Activated T-helper 2 cell treated with anti-CD3 and anti-CD28 coated beads, Interferon-gamma antibody, Interleukin-2, Interleukin-4, amounts not matched to agents 10 μg/mL and 5 μg/mL and 100 μg/mL, durations not matched to agents 14 hours and 24 hours and 36 hours (primary cell): ENCODE measurements at regions not wholly inside any gene's neighbourhood (a gene's known extent, or its start where the extent isn't known, plus 50 kb on each side); places are given as distances from the start of the nearest gene placed in this dataset.
"Not testable (repeated sequence)": the region's sequence is repeated elsewhere in the genome, so short reads cannot be mapped to it uniquely, and the experiment has no call there.

ENCODE experiments used
- DNase-seq: peaks from one replicate; pipeline ENCODE4 v3.0.0; 2021; ENCODE audit warnings: low spot score
- H3K27ac Mint-ChIP-seq: one replicate; pipeline ENCODE4 v1.8.0; 2021; ENCODE audit warnings: mixed read lengths
- H3K27me3 Mint-ChIP-seq: one replicate; pipeline ENCODE4 v1.8.0; 2021; ENCODE audit warnings: low read depth, mixed read lengths
- H3K36me3 Mint-ChIP-seq: one replicate; pipeline ENCODE4 v1.8.0; 2021; ENCODE audit warnings: low read depth, mixed read lengths
- H3K4me1 Mint-ChIP-seq: one replicate; pipeline ENCODE4 v1.8.0; 2021; ENCODE audit warnings: low read depth, mixed read lengths
- H3K4me3 Mint-ChIP-seq: one replicate; pipeline ENCODE4 v1.8.0; 2021; ENCODE audit warnings: low read depth, mild to moderate bottlenecking, moderate library complexity, mixed read lengths
- H3K9me3 Mint-ChIP-seq: one replicate; pipeline ENCODE4 v1.8.0; 2021; ENCODE audit warnings: mixed read lengths
- intact Hi-C: fragments of 100-400 bp; cut with micrococcal nuclease; formaldehyde crosslinking; loops from one replicate; pipeline ENCODE4 v1.15.1; 2023

DNA sequence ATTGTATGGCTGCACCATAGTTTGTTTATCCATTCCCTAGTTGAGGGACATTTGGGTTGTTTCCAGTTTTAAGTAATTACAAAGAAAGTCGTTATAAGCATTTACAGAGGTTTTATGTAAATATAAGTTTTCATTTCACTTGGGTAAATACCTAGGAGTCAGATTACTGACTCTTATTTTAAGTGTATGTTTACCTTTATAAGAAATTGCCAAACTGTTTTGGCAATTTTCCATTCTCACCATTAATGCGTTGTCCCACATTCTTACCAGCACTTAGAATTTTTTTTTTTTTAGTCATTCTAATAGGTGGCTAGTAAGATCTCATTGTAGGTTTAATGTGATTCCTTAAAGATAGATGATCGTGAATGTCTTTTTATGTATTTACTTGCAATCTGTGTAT is 121.5 kb upstream of the NR3C2 start:
- intact Hi-C loops: no loop called here
- Mint-ChIP-seq H3K4me3 (no peak overlapping the region), H3K27me3 (no peaks in the 10 kb centered on the region), H3K36me3 (no peaks in the 10 kb centered on the region), H3K4me1 (no peaks in the 10 kb centered on the region), H3K9me3 (peaks cover 6% of the 10 kb centered on the region), H3K27ac (no peak overlapping the region)
- no peak for DNase-seq

DNA sequence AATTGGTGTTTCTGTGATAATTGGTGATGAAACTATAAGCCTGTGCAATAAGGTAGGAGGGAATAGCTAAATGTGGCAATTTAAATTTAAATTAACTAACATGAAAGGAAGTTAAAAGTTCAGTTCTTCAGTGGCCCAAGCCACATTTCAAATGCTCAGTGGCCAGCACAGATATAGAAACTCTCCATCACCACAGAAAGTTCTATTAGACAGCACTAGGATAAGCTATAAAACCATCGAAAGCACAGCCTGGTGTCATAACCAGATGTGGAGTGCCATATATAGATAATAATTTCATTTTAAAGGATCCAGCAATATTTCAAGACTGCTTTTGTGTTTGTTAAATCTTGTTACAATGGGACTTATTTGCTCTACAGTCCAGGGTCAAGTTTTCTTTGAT is 119.3 kb upstream of the NR3C2 start:
- Mint-ChIP-seq H3K9me3 (no peaks in the 10 kb centered on the region), H3K27ac (no peak overlapping the region), H3K27me3 (no peaks in the 10 kb centered on the region), H3K36me3 (no peaks in the 10 kb centered on the region), H3K4me1 (no peaks in the 10 kb centered on the region), H3K4me3 (no peak overlapping the region)
- intact Hi-C loops: no loop called here
- no peak for DNase-seq

DNA sequence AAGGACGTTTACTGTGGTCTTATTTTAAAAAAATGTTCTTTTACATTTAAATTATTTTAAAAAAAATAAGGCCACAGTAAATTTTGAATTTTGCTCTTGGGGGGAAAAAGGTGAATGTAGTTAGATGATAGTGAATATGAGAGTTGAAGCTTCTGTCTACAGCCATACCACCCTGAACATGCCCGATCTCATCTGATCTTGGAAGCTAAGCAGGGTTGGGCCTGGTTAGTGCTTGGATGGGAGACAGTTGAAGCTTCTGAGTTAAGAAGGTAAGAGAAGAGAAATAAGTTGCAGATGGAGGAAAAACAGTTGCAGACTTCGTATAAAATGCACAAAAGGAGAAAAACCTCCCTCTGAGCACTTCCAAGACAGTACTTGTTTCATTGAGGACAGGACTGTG is 115.6 kb upstream of the NR3C2 start:
- Mint-ChIP-seq H3K9me3 (no peaks in the 10 kb centered on the region), H3K4me1 (no peaks in the 10 kb centered on the region), H3K27ac (no peak overlapping the region), H3K4me3 (no peak overlapping the region), H3K27me3 (no peaks in the 10 kb centered on the region), H3K36me3 (no peaks in the 10 kb centered on the region)
- DNase-seq: no peak
- intact Hi-C loops: no loop called here

DNA sequence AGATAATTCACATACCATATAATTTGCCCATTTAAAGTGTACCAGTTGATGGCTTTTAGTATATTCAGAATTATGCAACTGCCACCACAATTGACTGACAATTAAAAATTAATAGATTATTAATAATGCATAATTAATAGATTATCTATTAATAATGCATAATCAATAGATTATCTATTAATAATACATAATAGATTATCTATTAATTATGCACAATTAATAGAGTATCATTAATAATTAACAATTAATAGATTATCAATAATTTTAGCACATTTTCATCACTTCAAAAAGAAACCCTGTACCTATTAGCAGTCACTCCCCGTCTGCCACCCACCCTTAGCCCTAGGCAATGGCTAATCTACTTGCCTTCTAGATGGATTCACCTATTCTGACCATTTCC is 108.6 kb upstream of the NR3C2 start:
- no peaks in the 10 kb centered on the region for H3K27me3 Mint-ChIP-seq
- H3K36me3 Mint-ChIP-seq: no peaks in the 10 kb centered on the region
- intact Hi-C loops: no loop called here
- no peaks in the 10 kb centered on the region for H3K4me1 Mint-ChIP-seq
- H3K27ac Mint-ChIP-seq: no peak overlapping the region
- H3K4me3 Mint-ChIP-seq: no peak overlapping the region
- DNase-seq: no peak
- H3K9me3 Mint-ChIP-seq: no peaks in the 10 kb centered on the region

DNA sequence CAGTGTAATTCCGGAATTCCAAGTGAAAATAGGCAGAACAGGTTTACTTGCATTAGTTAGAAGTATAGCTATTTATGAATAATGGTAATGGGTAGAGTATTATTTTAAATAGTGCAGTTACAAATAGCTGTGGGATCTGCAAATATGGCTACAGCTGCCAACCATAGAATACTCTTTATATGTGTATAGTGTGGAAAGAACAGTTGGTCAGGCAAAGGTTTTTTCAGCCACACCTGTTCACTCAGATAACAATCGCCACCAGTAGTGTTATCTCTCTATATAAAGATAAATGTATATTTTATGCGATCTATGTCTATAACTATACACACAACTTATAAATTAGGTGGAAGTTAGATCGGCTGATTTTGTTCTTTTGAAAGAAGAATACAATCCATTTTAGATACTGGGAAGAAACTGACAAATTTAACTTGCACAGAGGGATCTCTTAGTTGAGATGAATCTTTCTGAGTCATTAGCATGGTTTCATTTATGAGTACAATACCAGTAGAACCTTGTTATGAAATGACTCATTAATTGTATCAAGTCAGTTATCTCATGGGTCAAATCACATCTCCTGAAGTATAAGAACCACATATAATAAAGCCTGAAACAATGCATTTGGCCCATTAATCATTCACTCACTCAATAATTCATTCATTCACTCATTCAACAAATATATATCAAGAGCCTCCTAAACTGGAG is 100.9 kb upstream of the NR3C2 start:
- Mint-ChIP-seq H3K27me3 (no peaks in the 10 kb centered on the region), H3K4me1 (peaks cover 5% of the 10 kb centered on the region), H3K4me3 (no peak overlapping the region), H3K36me3 (no peaks in the 10 kb centered on the region), H3K27ac (no peak overlapping the region), H3K9me3 (peaks cover under 1% of the 10 kb centered on the region)
- DNase-seq: no peak
- intact Hi-C loops: no loop called here

- intact Hi-C loops: no loop called here
- Mint-ChIP-seq H3K36me3 (no peaks in the 10 kb centered on the region), H3K4me3 (no peak overlapping the region), H3K27ac (no peak overlapping the region), H3K4me1 (peaks cover 5% of the 10 kb centered on the region), H3K9me3 (peaks cover 4% of the 10 kb centered on the region), H3K27me3 (no peaks in the 10 kb centered on the region)
- DNase-seq: no peak
Measured at GRCh38 chr4:148540622-148541326, 98.6 kb upstream of the NR3C2 start.

DNA sequence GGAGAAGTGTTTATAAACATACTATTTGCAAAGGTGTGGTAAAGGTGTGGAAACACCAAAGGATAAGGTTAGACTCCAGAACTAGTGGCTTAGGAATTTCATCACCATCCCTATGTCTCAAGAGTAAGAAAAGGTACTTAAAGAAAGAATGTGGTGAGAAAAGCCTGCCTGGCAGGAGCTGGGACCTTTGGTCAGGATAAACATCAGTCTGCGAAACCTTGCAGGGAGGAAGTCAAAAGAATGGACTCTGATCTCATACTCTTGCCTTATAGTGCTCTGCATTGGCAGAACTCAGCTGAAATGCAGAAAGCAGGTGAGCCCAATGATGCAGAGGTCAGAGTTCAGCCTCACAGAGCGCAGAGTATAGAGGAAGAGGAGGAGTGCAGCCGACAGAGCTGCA is 97.2 kb upstream of the NR3C2 start:
- no peaks in the 10 kb centered on the region for H3K27me3 Mint-ChIP-seq
- no peaks in the 10 kb centered on the region for H3K36me3 Mint-ChIP-seq
- intact Hi-C loops: no loop called here
- H3K4me3 Mint-ChIP-seq: no peak overlapping the region
- no peak overlapping the region for H3K27ac Mint-ChIP-seq
- H3K4me1 Mint-ChIP-seq: peaks cover 5% of the 10 kb centered on the region
- peaks cover 12% of the 10 kb centered on the region for H3K9me3 Mint-ChIP-seq
- DNase-seq: no peak

GRCh38 chr4:148533851-148534250 is 91.6 kb upstream of the NR3C2 start:
- H3K27ac Mint-ChIP-seq, H3K36me3 Mint-ChIP-seq, H3K4me3 Mint-ChIP-seq, intact Hi-C loops, H3K27me3 Mint-ChIP-seq, H3K4me1 Mint-ChIP-seq, DNase-seq: not testable (repeated sequence)
- H3K9me3 Mint-ChIP-seq: peaks cover 36% of the 10 kb centered on the region

DNA sequence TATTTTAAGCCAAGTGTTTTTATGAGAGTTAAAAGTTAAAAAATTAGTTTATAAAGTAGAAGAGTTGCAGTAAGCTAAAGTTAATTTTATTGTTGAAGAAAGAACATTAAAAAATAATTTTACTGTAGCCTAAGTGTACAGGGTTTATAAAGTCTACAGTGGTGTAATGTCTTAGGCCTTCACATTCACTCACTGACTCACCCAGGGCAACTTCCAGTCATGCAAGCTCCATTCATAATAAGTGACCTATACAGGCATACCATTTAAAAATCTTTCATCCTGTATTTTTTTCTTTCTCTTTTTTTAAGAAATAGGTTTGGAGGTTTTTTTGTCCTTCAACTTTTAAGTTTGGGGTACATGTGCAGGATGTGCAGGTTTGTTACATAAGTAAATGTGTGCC is 87.9 kb upstream of the NR3C2 start:
- intact Hi-C loops: no loop called here
- DNase-seq: no peak
- Mint-ChIP-seq H3K36me3 (no peaks in the 10 kb centered on the region), H3K9me3 (peaks cover 31% of the 10 kb centered on the region), H3K27ac (no peak overlapping the region), H3K4me3 (no peak overlapping the region), H3K27me3 (no peaks in the 10 kb centered on the region), H3K4me1 (no peaks in the 10 kb centered on the region)

- H3K4me1 Mint-ChIP-seq: no peaks in the 10 kb centered on the region
- intact Hi-C loops: no loop called here
- H3K36me3 Mint-ChIP-seq: no peaks in the 10 kb centered on the region
- H3K27me3 Mint-ChIP-seq: no peaks in the 10 kb centered on the region
- no peak for DNase-seq
- no peak overlapping the region for H3K4me3 Mint-ChIP-seq
- peaks cover 9% of the 10 kb centered on the region for H3K9me3 Mint-ChIP-seq
- no peak overlapping the region for H3K27ac Mint-ChIP-seq
Measured at GRCh38 chr4:148527571-148527970, 85.4 kb upstream of the NR3C2 start.

DNA sequence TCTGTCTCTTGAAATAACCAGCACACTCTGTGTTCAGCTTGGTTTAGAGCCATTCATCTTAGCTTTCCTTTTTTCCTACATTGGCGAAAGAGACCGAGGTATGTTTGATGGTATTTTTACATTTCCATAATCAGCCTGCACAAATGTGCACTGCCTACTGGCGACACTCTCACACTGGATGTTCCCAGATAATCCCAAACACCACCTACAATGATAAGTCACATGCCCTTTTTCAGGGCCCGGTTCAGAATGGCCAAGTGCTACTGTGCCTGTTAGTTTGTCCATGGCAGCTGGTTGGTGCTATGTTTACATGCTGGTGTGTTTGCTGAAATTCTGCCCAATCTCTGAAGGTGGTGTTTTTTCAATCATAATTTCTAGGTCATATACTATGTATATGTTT is 80.8 kb upstream of the NR3C2 start:
- Mint-ChIP-seq H3K9me3 (no peaks in the 10 kb centered on the region), H3K4me1 (no peaks in the 10 kb centered on the region)

GRCh38 chr4:148515248-148515647 is 73.0 kb upstream of the NR3C2 start:
- no peak overlapping the region for H3K4me3 Mint-ChIP-seq

More for the DNA sequence above, 80.8 kb upstream of the NR3C2 start:
- H3K27ac Mint-ChIP-seq: no peak overlapping the region
- no peak for DNase-seq
- intact Hi-C loops: no loop called here
- H3K36me3 Mint-ChIP-seq: no peaks in the 10 kb centered on the region
- no peak overlapping the region for H3K4me3 Mint-ChIP-seq
- no peaks in the 10 kb centered on the region for H3K27me3 Mint-ChIP-seq

GRCh38 chr4:148514581-148514980 is 72.4 kb upstream of the NR3C2 start:
- no peak overlapping the region for H3K4me3 Mint-ChIP-seq
- H3K9me3 Mint-ChIP-seq: no peaks in the 10 kb centered on the region
- no peaks in the 10 kb centered on the region for H3K27me3 Mint-ChIP-seq
- DNase-seq: no peak
- no peak overlapping the region for H3K27ac Mint-ChIP-seq
- no peaks in the 10 kb centered on the region for H3K36me3 Mint-ChIP-seq
- intact Hi-C loops: no loop called here
- H3K4me1 Mint-ChIP-seq: peaks cover 4% of the 10 kb centered on the region

More at GRCh38 chr4:148515248-148515647, 73.0 kb upstream of the NR3C2 start:
- Mint-ChIP-seq H3K27ac (no peak overlapping the region), H3K9me3 (no peaks in the 10 kb centered on the region), H3K36me3 (no peaks in the 10 kb centered on the region), H3K4me1 (peaks cover 4% of the 10 kb centered on the region), H3K27me3 (no peaks in the 10 kb centered on the region)
- DNase-seq: no peak
- intact Hi-C loops: no loop called here
